ENCODE measurements at regions not wholly inside any gene's neighbourhood (a gene's known extent, or its start where the extent isn't known, plus 50 kb on each side); places are given as distances from the start of the nearest gene placed in this dataset.

DNA sequence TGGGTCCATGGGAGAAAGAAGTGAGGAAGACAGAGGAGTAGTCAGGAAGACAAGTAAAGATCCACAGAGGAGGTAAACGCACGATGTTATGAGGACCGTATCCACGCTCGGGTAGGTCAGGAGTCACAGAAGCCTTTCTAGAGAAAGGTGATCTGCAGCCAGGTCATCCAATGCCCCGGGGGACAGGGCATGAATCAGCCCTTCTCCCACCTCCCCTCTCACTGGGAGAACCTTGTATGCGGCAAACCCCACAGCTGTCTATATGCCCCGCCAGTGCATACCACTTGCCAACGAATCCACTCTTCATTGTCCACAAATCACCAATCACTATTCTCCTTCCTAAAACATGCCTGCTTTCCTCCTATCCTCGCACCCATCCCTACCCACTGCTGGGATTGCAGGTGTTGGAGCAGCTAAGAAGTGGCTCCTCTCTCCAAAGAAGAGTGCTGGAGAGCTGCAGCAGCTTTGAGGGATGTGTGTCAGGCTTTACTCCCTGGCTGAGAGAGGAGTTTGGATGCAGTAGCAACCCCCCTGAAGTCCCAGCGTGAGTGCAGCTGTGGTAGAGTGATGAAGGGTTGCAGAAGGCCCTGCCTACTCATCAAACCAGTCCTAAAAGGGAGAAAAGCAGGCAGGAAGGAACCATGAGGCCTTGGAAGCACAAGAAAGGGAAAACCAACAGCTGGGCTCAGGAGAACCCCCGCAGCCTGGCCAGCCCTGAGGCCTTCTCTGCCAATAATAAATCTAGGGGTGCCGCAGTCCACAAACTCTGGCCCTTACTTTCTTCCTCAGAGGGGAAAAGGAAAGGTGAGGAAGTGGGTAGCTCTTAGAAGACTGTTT, 102.2 kb upstream of the GADD45A start:
- DNase-seq (ENCODE audit: low read depth in 1 of 2, low spot score in 1 of 2) = no peak

DNA sequence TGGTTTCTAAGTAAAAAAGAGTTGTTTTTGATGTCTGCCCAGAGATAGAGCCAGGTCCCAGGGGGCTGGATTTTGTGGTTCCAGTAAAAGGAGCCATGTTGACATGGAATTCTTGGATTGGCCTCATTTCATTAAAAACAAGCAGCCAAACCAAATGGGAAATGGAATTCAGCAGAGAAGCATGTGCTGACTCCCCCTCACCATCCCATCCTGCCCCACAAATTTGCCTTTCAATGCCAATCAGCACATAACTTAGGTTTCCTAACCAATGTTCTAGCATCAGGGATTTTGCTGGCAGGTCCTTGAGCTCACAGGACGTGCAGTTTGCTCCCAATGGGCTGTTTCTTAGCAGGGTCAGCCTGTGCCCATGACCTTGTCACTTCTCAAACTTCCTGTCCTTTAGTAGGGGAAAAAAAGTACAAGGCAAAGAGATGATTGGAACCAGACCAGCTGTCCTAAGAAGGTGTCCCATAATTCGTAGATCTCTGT, 101.5 kb upstream of the GADD45A start:
- no peak for DNase-seq (ENCODE audit: low read depth in 1 of 2, low spot score in 1 of 2)

DNA sequence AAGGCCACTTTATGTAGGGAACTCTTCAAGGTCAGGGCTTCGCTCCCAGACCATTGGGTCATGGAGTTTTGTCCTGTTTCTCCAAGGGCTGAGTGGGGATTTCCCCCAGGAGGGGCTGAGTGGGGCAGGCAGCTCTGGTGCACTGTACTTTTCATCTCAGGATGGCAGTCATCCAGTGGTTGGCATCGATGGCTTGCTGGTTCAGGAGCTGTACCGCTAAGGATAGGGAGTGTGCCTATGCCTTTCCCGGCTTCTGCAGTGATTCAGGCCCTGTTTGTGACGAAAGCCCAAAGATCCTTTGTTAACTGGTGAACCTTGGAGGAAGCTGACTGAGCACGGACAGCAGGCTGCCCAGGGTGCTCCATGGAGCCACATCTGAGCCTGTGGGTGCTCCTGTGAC, 100.1 kb upstream of the GADD45A start:
- no peak for DNase-seq (ENCODE audit: low read depth in 1 of 2, low spot score in 1 of 2)

DNA sequence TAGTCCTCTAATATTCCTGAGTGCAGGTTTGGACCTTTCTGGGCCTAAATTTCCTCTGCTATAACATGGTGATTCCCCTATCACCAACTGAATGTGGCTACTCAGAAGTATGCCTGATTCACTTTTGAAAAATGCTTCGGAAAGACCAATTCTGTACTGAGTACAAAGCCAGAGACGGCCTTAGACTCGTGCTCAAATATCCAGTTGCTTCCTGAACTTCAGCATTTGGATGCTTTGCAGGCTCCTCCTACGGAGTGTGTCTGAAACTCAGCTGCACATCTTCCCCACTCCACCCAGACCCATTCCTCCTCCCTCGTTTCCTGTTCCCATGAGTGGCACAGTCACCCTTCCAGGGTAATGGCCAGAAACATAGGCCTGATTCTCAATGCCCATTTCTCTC, 98.4 kb upstream of the GADD45A start:
- no peak for DNase-seq (ENCODE audit: low read depth in 1 of 2, low spot score in 1 of 2)

DNA sequence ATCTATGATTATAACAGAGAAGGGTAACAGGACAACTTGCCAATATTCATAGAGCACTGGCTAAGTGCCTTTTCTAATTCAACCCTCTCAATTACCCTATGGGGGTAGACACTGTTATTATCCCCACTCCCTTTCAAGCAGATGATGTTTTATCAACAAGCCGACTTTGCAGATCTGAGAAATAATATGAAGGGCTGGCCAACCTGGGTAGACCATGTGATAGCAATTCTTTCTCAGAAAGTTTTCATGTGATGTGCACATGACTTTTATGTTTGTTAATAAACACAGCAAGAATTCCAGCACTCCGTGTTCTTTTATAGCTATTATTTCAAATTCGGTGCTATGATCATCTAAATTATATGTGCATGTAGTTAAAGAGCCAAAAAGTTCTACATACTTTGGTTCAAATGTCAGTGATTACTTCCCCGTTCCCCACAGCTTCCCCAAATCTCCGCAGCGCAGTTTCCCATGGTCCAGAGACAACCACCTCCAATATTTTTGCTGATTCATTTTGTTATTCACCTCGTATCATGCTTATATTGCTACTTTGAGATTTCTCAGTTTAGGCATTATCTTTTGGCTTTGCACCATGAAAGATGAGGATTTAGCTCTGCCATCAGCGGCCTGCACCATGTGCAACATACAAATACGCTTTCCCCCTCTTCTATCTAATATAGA, 96.7 kb upstream of the GADD45A start:
- no peak for DNase-seq (ENCODE audit: low read depth in 1 of 2, low spot score in 1 of 2)

DNA sequence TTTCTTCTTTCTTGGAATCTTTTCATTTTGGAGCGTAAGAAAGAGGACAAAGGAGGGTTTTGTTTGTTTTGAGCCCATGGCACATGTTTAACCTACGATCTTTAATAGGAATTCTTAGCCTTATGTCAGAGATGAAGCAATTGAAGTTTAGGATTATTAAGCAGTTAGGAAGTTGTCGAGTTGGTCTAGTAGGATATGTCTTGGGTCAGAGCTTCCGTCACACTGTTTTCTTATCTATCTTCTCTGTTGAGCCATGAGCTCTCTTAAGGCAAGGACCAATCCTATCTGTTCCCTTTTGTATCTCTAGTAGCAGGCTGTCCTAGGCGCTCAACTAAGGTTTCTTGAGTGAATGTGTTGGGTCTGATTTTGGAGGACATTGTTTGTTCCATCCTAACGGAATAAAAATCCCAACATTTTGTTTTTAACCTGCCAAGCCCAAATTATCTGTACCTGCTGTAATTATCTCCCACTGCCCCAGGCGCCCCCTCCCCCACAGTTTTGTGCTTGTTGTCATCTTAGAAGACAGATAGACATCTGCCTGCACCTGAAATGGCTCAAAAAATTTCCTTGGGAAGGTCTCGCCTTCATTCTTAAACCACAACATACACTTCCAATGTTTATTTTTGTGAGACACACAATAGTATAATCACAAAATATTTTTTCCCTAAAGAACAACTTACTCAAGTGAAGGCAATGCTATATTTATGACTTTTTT, 95.3 kb upstream of the GADD45A start:
- no peak for DNase-seq (ENCODE audit: low read depth in 1 of 2, low spot score in 1 of 2)

DNA sequence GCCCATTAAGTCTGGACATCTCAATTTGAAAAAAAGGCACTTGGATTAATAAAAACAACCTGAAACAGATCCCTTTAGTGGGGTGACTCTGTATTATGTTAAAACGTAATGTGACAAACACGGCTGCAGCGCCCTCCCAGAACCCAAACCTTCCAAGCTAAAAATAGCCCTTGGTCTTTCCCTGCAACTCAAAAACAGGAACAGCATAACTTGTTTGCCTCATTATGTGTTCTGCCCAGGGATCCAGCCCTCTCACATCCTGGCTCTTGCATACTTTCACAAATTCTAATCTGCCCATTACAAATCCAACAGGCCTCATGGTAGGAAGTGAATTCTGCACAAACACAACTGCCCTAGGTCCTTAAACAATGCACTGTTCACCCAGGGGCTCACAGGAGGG, 94.7 kb upstream of the GADD45A start:
- DNase-seq (ENCODE audit: low read depth in 1 of 2, low spot score in 1 of 2) = no peak

DNA sequence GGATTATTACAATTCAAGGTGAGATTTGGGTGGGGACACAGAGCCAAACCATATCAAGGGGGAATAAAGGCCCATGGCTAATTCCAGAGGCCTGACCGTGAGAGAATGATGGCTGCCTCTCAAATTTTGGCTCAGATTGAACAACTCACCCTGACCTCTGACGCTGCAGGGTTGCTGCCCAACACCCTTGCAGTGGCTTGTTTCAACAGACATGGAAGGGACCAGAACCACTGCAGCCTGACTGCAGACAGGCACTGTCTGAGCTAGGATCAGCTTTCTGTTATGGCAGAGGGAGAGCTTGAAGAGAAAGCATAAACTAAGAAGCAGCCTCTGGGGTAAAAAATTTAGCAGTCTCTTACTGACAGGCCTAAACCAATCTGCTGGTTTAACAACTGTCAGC, 90.2 kb upstream of the GADD45A start:
- DNase-seq (ENCODE audit: low read depth in 1 of 2, low spot score in 1 of 2) = no peak

DNA sequence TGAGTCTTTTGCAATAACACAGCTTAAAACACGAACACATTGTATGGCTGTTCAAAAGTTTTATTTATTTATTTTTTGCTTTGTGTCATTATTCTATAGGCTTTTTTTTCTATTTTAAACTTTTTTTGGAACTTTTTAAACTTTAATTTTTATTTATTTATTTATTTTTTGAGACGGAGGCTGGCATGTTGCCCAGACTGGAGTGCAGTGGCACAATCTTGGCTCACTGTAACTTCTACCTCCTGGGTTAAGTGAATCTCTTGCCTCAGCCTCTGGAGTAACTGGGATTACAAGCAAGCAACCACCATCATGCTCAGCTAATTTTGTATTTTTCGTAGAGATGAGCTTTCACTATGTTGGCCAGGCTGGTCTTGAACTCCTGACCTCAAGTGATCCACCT, 88.3 kb upstream of the GADD45A start:
- DNase-seq (ENCODE audit: low read depth in 1 of 2, low spot score in 1 of 2) = no peak

DNA sequence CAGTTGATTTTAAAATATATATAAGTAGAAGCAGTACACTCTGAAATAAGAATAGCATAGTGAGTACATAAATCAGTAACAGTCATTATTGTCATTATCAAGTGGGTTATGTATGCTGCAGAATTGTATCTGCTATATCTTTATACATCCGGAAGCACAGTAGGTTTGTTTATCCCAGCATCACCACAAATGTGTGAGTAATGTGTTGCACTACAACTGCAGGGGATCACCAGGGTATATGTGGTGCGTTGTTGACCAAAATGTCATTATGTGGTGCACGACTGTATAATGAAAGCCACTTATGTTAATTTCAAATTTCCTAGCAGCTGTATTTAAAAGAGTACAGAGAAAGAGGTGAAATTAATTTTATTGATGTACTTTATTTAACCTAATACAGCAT, 87.7 kb upstream of the GADD45A start:
- DNase-seq (ENCODE audit: low read depth in 1 of 2, low spot score in 1 of 2) = no peak

DNA sequence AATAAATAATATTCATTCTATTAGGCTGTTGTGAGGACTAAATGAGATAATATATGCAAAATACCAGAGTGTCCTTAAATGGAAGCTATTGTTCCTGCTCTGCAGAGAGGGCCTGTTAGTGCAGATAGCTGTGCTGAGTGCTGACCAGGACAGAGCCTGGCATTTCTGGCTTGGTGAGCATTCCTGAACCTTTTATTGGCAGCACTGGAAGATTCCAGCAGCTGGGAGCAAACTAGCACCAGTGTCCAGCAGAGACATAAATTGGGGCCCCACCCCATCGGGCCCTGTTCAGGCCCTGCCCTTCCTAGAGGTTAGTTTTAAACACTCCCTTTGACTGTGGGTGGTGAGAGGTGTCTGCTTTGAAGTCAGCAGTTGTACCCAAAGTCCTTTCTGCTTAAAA, 85.9 kb upstream of the GADD45A start:
- no peak for DNase-seq (ENCODE audit: low read depth in 1 of 2, low spot score in 1 of 2)

DNA sequence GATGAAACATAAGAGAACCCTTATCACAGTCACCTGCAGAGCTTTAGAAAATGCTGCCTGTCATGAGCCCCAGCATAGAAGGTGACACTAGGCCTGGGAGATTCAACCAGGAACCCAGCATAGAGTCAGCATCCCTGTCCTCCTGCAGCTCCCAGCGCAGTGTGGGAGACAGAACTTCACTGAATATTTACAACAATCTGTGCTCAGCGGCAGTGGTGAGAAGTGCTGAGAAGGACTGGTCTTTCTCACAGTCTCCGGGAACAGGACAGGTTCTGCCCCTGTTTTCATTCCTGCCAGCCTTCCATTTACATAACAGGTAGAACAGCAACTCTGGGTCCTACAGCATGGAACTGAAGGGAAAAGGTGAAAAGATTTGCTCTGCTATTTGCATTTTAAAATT, 83.5 kb upstream of the GADD45A start:
- no peak for DNase-seq (ENCODE audit: low read depth in 1 of 2, low spot score in 1 of 2)

DNA sequence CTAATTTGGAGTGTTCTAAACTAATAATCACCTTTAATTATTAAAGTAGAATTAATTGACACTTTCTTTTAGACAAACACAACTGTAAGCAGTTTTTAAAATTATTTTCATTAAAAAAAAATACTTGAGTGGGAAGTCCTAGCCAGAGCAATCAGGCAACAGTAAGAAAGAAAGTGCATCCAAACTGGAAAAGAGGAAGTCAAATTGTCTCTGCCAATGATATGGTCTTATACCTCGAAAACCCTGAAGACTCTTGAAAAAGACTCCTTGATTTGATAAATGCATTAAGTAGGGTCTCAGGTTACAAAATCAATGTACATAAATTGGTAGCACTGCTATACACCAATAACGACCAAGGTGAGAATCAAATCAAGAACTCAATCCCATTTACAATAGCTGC, 83.0 kb upstream of the GADD45A start:
- DNase-seq (ENCODE audit: low read depth in 1 of 2, low spot score in 1 of 2) = no peak

DNA sequence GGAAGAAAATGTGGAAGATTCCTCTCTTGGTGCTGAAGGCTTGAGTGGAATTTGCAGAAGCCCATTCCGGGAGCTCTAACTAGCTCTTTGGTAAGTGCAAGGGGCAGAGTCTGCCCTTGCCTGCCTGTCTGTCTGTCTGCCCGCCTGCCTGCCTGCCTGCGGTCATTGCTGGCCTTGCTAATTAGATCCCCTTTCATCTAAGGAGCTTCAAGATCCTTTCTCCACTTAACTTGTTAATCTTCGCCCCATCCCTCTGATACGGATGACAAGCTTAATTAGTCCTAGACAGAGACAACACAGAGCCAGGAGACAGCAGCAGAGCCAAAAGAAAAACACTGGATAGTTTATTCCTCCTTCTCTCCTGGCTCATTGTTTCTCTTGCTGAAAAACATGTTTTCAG, 80.2 kb upstream of the GADD45A start:
- no peak for DNase-seq (ENCODE audit: low read depth in 1 of 2, low spot score in 1 of 2)

DNA sequence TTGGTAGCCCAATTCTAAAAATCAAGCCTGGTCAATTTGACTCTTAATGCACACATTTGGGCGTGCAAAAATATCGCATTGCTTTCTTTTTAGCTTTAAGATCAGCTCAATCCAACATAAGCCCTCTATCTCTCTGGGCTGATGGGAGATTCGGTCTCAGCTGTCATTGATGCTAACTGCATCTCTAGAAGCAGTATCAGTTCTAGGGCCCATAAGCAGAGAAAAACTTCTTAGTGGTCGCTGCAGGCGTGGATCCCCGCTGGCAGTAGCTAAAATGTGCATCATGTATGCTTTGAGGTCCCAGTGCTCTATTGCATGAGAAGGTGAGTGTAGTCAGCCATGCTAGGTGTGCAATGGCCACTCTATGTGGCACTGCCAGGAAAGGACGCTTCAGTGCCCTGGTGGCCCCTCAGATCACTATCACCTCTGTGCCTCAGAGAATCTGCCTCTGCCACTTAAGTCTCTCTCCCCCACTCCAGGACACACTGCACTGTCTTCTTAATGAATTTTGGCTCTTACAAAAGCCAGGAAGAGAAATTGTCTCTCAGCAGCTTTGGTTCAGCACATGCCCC, 79.7 kb upstream of the GADD45A start:
- DNase-seq (ENCODE audit: low read depth in 1 of 2, low spot score in 1 of 2) = no peak

DNA sequence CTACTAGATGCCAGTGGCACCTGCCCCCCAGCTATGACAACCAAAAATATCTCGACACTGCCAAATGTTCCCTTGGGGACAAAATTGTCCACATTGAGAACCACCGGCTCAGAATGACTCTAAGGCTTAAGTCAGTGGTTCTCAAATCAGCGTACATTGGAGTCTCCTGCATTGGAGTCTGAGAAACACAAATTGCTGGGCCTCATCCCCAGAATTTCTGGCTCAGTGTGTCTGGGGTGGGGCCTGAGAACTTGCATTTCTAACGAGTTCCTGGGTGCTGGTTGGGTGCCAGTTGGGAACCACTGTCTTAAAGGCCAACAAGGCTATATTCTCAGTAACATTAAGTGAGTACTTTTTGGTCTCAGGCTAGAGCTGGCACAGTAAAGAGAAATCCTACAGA, 77.7 kb upstream of the GADD45A start:
- no peak for DNase-seq (ENCODE audit: low read depth in 1 of 2, low spot score in 1 of 2)

DNA sequence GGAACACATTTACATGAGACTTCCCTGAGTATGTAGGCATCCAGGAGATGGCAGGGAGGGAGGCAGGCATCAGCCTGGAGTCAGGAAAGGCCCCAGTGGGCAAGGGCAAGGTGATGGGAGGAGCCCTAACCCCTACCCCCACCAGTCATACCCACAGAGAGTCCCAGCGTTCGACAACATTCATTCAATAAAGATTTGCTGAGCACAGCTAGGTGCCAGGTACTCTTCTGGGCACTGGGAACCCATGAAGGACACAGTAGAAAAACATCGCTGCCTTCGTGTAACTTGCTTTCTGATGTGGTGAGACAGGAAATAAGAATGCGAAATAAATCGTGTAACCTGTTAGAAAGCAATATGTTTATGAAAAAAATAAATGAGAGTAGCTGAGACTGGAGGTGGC, 77.3 kb upstream of the GADD45A start:
- no peak for DNase-seq (ENCODE audit: low read depth in 1 of 2, low spot score in 1 of 2)

DNA sequence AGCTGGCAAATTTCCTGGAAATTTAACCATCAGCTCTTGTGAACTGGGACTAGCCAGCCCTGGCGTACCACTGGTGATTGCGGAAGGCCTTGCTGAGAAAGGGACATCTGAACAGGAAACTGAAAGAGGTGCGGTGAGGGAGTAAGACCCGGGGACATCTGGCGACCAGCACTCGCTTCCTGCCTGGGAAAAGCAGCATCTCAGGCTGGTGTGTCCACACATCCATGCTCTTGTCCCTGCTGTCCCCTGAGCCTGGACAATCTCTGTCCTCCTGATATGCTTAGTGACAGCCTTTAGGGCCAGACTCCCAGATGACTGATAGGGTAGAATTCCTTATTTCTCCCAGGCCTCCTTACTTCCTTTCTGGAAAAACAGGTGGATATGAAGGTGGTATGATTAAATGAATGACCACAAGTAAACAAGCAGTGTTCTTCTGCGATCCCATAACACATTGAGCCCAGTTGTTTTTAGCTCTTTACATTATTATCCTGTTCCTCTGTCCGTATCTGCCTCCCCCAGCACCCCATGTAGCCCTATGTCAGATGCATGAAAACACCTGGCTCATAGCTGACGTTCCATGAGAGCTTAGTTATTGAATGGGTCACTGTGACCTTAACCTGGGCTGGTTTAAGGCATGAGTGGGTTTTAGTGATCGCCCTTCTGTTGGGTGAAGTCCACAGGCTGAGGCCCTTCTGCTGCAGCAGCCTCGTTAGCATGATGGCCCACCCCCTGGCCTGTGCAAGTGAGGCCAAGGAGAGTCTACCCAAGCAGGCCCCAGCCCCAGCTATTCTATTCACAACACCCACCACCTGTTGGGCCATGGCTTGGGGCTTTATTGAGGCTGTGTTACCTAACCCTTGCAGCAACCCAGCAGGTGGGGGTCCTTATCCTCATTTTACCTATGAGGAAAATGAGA, 76.1 kb upstream of the GADD45A start:
- no peak for DNase-seq (ENCODE audit: low read depth in 1 of 2, low spot score in 1 of 2)

DNA sequence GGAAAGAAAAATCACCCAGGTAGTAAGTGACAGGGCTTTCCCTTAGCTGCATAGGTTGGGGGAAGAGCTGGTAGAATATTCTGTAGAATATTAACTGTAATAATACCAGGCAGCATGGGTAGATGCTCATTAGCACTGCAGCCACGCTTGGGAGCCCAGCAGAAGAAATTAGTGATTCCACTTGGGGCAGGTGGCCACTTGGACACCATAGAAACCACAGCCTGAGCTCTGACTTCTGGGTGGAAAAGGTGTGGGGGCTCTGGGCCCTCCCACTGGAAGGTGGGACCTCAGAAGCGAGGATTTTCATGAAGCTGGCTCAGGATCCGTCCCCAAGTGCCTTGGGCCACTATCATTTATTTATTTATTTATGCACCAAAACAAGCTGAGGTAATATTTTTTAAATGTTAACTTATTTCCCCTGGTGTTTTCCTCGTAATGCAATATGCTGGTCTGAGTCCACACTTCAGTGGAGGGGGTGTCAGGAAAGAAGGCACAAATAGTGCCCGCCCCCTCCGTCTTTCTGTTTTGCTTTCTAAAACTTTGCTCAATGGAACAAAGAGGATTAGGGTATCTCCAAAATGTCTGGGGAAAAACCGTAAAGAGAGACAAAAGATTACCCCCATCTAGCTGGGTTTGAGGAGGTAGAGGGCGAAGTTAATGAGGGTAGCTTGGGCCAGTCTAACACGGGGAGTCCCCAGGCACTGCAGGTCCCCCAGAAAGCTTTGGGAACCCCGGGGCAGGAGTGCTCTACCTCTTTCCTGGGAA, 75.2 kb upstream of the GADD45A start:
- no peak for DNase-seq (ENCODE audit: low read depth in 1 of 2, low spot score in 1 of 2)

DNA sequence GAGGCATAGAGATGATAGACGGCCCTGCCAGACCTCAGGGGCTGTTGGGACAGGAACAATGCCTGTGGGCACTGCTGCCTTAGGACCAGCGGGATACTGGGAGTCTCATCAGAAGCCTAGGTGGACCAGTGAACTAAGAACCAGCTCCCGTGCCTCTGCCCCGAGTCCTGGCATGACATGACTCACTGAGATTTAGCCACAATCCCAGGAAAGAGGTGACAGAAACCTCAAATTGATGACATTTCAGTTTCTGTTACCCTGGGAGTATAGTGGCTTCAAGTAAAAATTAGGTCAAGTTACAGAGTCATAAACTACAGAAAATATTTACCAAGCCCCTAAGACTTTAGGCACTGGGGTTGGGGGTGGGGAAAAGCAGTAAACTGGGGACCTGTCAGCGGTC, 74.6 kb upstream of the GADD45A start:
- DNase-seq (ENCODE audit: low read depth in 1 of 2, low spot score in 1 of 2) = no peak
